HEK293 (cell line): ENCODE measurements at regions not wholly inside any gene's neighbourhood (a gene's known extent, or its start where the extent isn't known, plus 50 kb on each side); places are given as distances from the start of the nearest gene placed in this dataset.

Experiments used
- CTCF ChIA-PET: fragments of 350-600 bp; formaldehyde crosslinking; extraction: SDS; loops from one replicate; lab custom pipeline; 2021; ENCODE audit warnings: antibody characterized with exemption; lab: Yijun Ruan, JAX
- POLR2A ChIA-PET: fragments of 300-600 bp; formaldehyde crosslinking; extraction: SDS; loops from one replicate; lab custom pipeline; 2020; ENCODE audit warnings: antibody characterized with exemption, inconsistent platforms; lab: Yijun Ruan, JAX
- H3K27ac ChIP-seq: fragments of 200-500 bp; sonication (Bioruptor generic); 2 replicates; pipeline ENCODE4 v1.5.1; 2014; ENCODE audit warnings: low read depth, low read length, control low read depth, inconsistent platforms; ENCODE audit errors: extremely low read depth
- H3K36me3 ChIP-seq, 2 experiments: fragments of 200-500 bp in 1 of 2; sonication (Bioruptor generic) in 1 of 2; 1 replicate in 1 of 2; 2 replicates in 1 of 2; pipeline ENCODE4 v1.5.1; 2014 to 2017; ENCODE audit warnings: inconsistent platforms in 2 of 2, low read length in 2 of 2; ENCODE audit not compliant: control insufficient read depth in 2 of 2, insufficient read depth in 1 of 2
- H3K4me1 ChIP-seq: fragments of 200-500 bp; sonication (Bioruptor generic); 2 replicates; pipeline ENCODE4 v1.5.1; 2014; ENCODE audit warnings: mild to moderate bottlenecking, low read length, inconsistent platforms; ENCODE audit not compliant: control insufficient read depth, insufficient read depth
- H3K4me3 ChIP-seq: 2 replicates; pipeline ENCODE4 v1.5.1; 2011; ENCODE audit warnings: low read depth, mild to moderate bottlenecking, control low read depth, low read length, moderate library complexity
- H3K9me3 ChIP-seq: fragments of 200-500 bp; sonication (Bioruptor generic); 2 replicates; pipeline ENCODE4 v1.5.1; 2014; ENCODE audit warnings: low read depth, low read length, inconsistent platforms; ENCODE audit not compliant: control insufficient read depth, insufficient read depth
- GLIS1 ChIP-seq: fragments of 450-650 bp; formaldehyde crosslinking; IDR thresholded peaks from 2 replicates; pipeline ENCODE4 v1.5.1; 2016; ENCODE audit warnings: missing biosample characterization, missing genetic modification characterization
- HOXC10 ChIP-seq: sonication (generic); formaldehyde crosslinking; IDR thresholded peaks from 2 replicates; pipeline ENCODE4 v1.8.1; 2023; ENCODE audit warnings: mild to moderate bottlenecking, missing genetic modification reagents
- KLF16 ChIP-seq: fragments of 450-650 bp; formaldehyde crosslinking; IDR thresholded peaks from 2 replicates; pipeline ENCODE4 v1.5.1; 2017; ENCODE audit warnings: missing biosample characterization, missing genetic modification characterization
- KLF9 ChIP-seq: fragments of 450-650 bp; formaldehyde crosslinking; IDR thresholded peaks from 2 replicates; pipeline ENCODE4 v1.5.1; 2016; ENCODE audit warnings: missing biosample characterization, missing genetic modification characterization, low read depth
- SCRT2 ChIP-seq: fragments of 450-650 bp; formaldehyde crosslinking; IDR thresholded peaks from 2 replicates; pipeline ENCODE4 v1.5.1; 2016; ENCODE audit warnings: missing biosample characterization, missing genetic modification characterization
- ZBTB20 ChIP-seq: fragments of 450-650 bp; formaldehyde crosslinking; IDR thresholded peaks from 2 replicates; pipeline ENCODE4 v1.5.1; 2016; ENCODE audit warnings: missing biosample characterization, missing genetic modification characterization
- ZNF19 ChIP-seq: fragments of 450-650 bp; formaldehyde crosslinking; IDR thresholded peaks from 2 replicates; pipeline ENCODE4; 2016; ENCODE audit warnings: missing biosample characterization, missing genetic modification characterization, low read depth
- ZNF292 ChIP-seq: fragments of 450-650 bp; formaldehyde crosslinking; IDR thresholded peaks from 2 replicates; pipeline ENCODE4 v1.5.1; 2016; ENCODE audit warnings: low read depth, missing biosample characterization, missing genetic modification characterization, borderline replicate concordance
- ZNF530 ChIP-seq: fragments of 450-650 bp; formaldehyde crosslinking; IDR thresholded peaks from 2 replicates; pipeline ENCODE4 v1.5.1; 2016; ENCODE audit warnings: low read depth, missing biosample characterization, missing genetic modification characterization
- ZNF596 ChIP-seq: fragments of 450-650 bp; IDR thresholded peaks from 2 replicates; pipeline ENCODE4 v1.5.0; 2018; ENCODE audit warnings: missing biosample characterization, mild to moderate bottlenecking, missing genetic modification characterization, moderate library complexity
- ZNF670 ChIP-seq: fragments of 450-650 bp; formaldehyde crosslinking; IDR thresholded peaks from 2 replicates; pipeline ENCODE4 v1.5.1; 2016; ENCODE audit warnings: missing biosample characterization, missing genetic modification characterization, low read depth
- TF ChIP-seq, protein P1 (sequence below): fragments of 450-650 bp; formaldehyde crosslinking; IDR thresholded peaks from 2 replicates; pipeline ENCODE4 v1.5.1; 2016; ENCODE audit warnings: missing biosample characterization, missing genetic modification characterization
- TF ChIP-seq, protein P2 (sequence below): fragments of 450-650 bp; formaldehyde crosslinking; IDR thresholded peaks from 2 replicates; pipeline ENCODE4 v1.5.1; 2016; ENCODE audit warnings: missing biosample characterization, missing genetic modification characterization
- TF ChIP-seq, protein P3 (sequence below): fragments of 450-650 bp; formaldehyde crosslinking; IDR thresholded peaks from 2 replicates; pipeline ENCODE4 v1.5.1; 2016; ENCODE audit warnings: missing biosample characterization, missing genetic modification characterization
- TF ChIP-seq, protein P4 (sequence below): fragments of 450-650 bp; formaldehyde crosslinking; IDR thresholded peaks from 2 replicates; pipeline ENCODE4 v1.5.1; 2016; ENCODE audit warnings: missing biosample characterization, missing genetic modification characterization
- TF ChIP-seq, protein P5 (sequence below): fragments of 450-650 bp; formaldehyde crosslinking; IDR thresholded peaks from 2 replicates; pipeline ENCODE4 v1.5.1; 2016; ENCODE audit warnings: missing biosample characterization, missing genetic modification characterization
- TF ChIP-seq, protein P6 (sequence below): sonication (generic); formaldehyde crosslinking; IDR thresholded peaks from 2 replicates; pipeline ENCODE4 v1.8.1; 2022; ENCODE audit warnings: mild to moderate bottlenecking, moderate library complexity, missing genetic modification reagents

DNA sequence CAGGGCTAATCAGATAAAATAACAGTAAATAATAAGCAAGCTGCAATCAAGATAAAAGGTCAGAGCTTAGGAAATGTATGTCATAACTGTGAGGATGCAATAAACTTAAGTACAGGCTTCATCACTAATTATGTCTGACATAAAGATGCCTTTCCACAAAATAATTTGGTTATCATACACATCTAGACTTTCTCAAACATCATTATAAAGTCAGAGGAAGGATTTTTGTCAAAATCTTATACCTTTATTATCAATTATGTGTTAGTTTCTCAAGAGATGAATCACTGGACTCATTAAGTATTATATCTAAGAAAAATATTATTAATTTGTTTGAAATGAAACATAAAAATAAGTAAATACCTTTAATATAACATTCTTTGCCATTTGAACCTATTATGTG is 695.4 kb upstream of the INTU start (continued):
- TF ChIP-seq, protein P1, sequence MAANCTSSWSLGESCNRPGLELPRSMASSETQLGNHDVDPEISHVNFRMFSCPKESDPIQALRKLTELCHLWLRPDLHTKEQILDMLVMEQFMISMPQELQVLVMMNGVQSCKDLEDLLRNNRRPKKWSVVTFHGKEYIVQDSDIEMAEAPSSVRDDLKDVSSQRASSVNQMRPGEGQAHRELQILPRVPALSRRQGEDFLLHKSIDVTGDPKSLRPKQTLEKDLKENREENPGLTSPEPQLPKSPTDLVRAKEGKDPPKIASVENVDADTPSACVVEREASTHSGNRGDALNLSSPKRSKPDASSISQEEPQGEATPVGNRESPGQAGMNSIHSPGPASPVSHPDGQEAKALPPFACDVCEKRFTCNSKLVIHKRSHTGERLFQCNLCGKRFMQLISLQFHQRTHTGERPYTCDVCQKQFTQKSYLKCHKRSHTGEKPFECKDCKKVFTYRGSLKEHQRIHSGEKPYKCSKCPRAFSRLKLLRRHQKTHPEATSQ (tag by site-specific recombination), result no peak
- TF ChIP-seq HOXC10 (no peak), ZNF530 (tag by site-specific recombination) (no peak), SCRT2 (tag by site-specific recombination) (no peak)
- TF ChIP-seq, protein P2, sequence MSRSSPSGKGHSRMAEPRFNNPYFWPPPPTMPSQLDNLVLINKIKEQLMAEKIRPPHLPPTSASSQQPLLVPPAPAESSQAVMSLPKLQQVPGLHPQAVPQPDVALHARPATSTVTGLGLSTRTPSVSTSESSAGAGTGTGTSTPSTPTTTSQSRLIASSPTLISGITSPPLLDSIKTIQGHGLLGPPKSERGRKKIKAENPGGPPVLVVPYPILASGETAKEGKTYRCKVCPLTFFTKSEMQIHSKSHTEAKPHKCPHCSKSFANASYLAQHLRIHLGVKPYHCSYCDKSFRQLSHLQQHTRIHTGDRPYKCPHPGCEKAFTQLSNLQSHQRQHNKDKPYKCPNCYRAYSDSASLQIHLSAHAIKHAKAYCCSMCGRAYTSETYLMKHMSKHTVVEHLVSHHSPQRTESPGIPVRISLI (tag by site-specific recombination), result no peak
- TF ChIP-seq, protein P3, sequence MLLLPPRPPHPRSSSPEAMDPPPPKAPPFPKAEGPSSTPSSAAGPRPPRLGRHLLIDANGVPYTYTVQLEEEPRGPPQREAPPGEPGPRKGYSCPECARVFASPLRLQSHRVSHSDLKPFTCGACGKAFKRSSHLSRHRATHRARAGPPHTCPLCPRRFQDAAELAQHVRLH (tag by site-specific recombination), result no peak

DNA sequence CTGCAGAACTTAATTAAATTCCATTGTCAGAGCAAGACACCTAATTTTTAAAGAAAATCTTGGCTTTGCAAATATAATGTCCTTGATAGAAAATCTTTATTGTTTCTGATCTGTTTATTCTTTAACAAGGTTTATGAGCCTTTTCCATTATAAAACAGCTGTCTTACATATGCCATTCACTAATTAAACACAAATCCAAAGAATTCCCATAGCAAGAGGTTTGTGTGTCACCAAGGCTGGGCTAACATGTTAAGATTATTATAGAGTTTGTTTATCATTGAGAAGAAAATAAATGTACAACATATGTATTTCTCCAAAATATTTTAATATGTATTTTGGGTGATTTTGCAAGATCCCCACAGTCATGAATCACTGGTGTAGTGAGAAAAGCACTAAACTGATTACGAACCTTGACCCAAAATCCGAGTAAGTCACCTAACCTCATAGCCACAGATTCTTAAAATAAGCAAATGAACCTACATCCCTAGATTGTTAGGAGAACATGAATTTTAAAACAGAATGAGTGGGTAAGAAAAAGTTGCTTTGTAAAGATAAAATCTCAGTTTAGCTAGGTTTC is 694.8 kb upstream of the INTU start:
- no peaks in the 10 kb centered on the region for H3K4me1 ChIP-seq
- ChIA-PET POLR2A (no interaction called here), CTCF (no interaction called here)
- H3K36me3 ChIP-seq, result no peaks in the 10 kb centered on the region
- H3K27ac ChIP-seq, result no peak overlapping the region
- no peaks in the 10 kb centered on the region for H3K9me3 ChIP-seq
- no peak overlapping the region for H3K4me3 ChIP-seq
- TF ChIP-seq ZNF596, result no peak
- TF ChIP-seq, protein P4, sequence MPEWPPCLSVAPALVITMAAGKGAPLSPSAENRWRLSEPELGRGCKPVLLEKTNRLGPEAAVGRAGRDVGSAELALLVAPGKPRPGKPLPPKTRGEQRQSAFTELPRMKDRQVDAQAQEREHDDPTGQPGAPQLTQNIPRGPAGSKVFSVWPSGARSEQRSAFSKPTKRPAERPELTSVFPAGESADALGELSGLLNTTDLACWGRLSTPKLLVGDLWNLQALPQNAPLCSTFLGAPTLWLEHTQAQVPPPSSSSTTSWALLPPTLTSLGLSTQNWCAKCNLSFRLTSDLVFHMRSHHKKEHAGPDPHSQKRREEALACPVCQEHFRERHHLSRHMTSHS (tag by site-specific recombination), result no peak

DNA sequence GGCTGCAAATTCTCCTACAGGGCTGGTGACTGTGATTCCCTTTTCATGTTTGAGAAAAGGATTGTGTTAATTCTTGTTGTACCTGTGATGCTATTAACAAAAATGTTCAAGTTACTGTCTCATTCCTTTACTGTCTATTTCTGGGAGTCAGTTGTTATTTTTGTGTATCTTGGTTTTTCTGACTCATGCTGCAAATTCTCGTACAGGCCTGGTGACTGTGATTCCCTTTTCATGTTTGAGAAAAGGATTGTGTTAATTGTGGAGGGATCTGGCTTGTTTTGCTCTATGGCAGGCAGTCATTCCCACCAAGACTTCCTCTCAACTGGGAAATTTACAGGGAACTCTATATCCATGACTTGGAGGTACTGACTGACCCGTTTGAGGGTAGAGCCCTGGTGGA is 693.4 kb upstream of the INTU start:
- H3K27ac ChIP-seq, result no peak overlapping the region
- H3K4me3 ChIP-seq, result no peak overlapping the region
- POLR2A ChIA-PET, result no interaction called here
- CTCF ChIA-PET, result no interaction called here
- no peaks in the 10 kb centered on the region for H3K9me3 ChIP-seq
- no peaks in the 10 kb centered on the region for H3K36me3 ChIP-seq
- no peak for TF ChIP-seq ZNF292 (tag by site-specific recombination)
- no peak for TF ChIP-seq GLIS1 (tag by site-specific recombination)
- no peak for TF ChIP-seq KLF16 (tag by site-specific recombination)
- TF ChIP-seq ZBTB20 (tag by site-specific recombination), result no peak
- no peak for TF ChIP-seq ZNF670
- TF ChIP-seq KLF9 (tag by site-specific recombination), result no peak
- TF ChIP-seq, protein P5, sequence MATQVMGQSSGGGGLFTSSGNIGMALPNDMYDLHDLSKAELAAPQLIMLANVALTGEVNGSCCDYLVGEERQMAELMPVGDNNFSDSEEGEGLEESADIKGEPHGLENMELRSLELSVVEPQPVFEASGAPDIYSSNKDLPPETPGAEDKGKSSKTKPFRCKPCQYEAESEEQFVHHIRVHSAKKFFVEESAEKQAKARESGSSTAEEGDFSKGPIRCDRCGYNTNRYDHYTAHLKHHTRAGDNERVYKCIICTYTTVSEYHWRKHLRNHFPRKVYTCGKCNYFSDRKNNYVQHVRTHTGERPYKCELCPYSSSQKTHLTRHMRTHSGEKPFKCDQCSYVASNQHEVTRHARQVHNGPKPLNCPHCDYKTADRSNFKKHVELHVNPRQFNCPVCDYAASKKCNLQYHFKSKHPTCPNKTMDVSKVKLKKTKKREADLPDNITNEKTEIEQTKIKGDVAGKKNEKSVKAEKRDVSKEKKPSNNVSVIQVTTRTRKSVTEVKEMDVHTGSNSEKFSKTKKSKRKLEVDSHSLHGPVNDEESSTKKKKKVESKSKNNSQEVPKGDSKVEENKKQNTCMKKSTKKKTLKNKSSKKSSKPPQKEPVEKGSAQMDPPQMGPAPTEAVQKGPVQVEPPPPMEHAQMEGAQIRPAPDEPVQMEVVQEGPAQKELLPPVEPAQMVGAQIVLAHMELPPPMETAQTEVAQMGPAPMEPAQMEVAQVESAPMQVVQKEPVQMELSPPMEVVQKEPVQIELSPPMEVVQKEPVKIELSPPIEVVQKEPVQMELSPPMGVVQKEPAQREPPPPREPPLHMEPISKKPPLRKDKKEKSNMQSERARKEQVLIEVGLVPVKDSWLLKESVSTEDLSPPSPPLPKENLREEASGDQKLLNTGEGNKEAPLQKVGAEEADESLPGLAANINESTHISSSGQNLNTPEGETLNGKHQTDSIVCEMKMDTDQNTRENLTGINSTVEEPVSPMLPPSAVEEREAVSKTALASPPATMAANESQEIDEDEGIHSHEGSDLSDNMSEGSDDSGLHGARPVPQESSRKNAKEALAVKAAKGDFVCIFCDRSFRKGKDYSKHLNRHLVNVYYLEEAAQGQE (tag by site-specific recombination), result no peak
- TF ChIP-seq, protein P6, sequence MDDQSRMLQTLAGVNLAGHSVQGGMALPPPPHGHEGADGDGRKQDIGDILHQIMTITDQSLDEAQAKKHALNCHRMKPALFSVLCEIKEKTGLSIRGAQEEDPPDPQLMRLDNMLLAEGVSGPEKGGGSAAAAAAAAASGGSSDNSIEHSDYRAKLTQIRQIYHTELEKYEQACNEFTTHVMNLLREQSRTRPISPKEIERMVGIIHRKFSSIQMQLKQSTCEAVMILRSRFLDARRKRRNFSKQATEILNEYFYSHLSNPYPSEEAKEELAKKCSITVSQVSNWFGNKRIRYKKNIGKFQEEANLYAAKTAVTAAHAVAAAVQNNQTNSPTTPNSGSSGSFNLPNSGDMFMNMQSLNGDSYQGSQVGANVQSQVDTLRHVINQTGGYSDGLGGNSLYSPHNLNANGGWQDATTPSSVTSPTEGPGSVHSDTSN (CRISPR knock-in tag), result no peak
- no peak for TF ChIP-seq ZNF19 (tag by site-specific recombination)
- no peaks in the 10 kb centered on the region for H3K4me1 ChIP-seq
